ENCODE measurements at regions not wholly inside any gene's neighbourhood (a gene's known extent, or its start where the extent isn't known, plus 50 kb on each side); places are given as distances from the start of the nearest gene placed in this dataset.
"Not testable (repeated sequence)": the region's sequence is repeated elsewhere in the genome, so short reads cannot be mapped to it uniquely, and the experiment has no call there.

DNA sequence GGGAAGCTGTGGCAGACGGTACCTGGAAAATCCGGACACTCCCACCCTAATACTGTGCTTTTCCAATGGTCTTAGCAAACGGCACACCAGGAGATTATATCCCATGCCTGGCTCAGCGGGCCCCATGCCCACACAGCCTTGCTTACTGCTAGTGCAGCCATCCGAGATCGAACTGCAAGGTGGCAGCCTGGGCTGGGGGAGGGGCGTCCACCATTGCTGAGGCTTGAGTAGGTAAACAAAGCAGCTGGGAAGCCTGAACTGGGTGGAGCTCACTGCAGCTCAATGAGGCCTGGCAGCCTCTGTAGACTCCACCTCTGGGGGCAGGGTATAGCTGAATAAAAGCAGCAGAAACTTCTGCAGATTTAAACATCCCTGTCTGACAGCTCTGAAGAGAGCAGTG, 4396.8 kb upstream of the OR11H1 start:
- DNase-seq (ENCODE audit: low spot score), result peak; percentile 26

More for the DNA sequence above, 4396.8 kb upstream of the OR11H1 start:
- intact Hi-C loops (cut with DNase I), result not testable (repeated sequence)

Measured in posterior vena cava (tissue), 2 donors.